B cell (primary cell): ENCODE measurements at regions not wholly inside any gene's neighbourhood (a gene's known extent, or its start where the extent isn't known, plus 50 kb on each side); places are given as distances from the start of the nearest gene placed in this dataset.

Experiments
- ATAC-seq: fragments of 200-7000 bp; cut with Tn5 transposase; one replicate; pipeline ENCODE4 v1.10.0; 2021; ENCODE audit warnings: low read depth, mild to moderate bottlenecking, moderate number of reproducible peaks, moderate library complexity
- CTCF ChIA-PET: fragments of 350-600 bp; sonication (Branson Sonifier 250); formaldehyde crosslinking; loops from one replicate; lab custom pipeline; 2021; ENCODE audit warnings: antibody characterized with exemption, inconsistent platforms; lab: Charles Lee
- POLR2A ChIA-PET: fragments of 350-600 bp; sonication (Branson Sonifier 250); formaldehyde crosslinking; loops from one replicate; lab custom pipeline; 2021; ENCODE audit warnings: antibody characterized with exemption; lab: Charles Lee
- DNase-seq: peaks from one replicate; pipeline ENCODE4 v3.0.0; 2013
- H2AFZ ChIP-seq: 2 replicates; pipeline ENCODE4 v1.6.1; 2012; ENCODE audit warnings: mild to moderate bottlenecking, low read depth, low read length; ENCODE audit not compliant: insufficient read depth, poor library complexity, severe bottlenecking
- H3K27ac ChIP-seq, 2 donors: 1 replicate in 1 of 2; 2 replicates in 1 of 2; pipeline ENCODE4 v1.5.1; 2012 to 2013; ENCODE audit warnings: low read length in 2 of 2, mild to moderate bottlenecking in 2 of 2, moderate library complexity in 1 of 2
- H3K27me3 ChIP-seq, 4 experiments: fragments of 200-600 bp in 1 of 4; sonication (generic) in 1 of 4; replicated peaks in 1 of 4; 1 replicate in 2 of 4; 2 replicates in 2 of 4; pipeline versions ENCODE4 v1.6.1 to v1.7.0; 2013 to 2016; ENCODE audit warnings: low read length in 3 of 4, mild to moderate bottlenecking in 2 of 4, mixed read lengths in 1 of 4, moderate library complexity in 1 of 4; ENCODE audit not compliant: insufficient read depth in 4 of 4, control insufficient read depth in 3 of 4; ENCODE audit errors: control extremely low read depth in 1 of 4
- H3K36me3 ChIP-seq, 2 experiments: replicated peaks in 1 of 2; 1 replicate in 1 of 2; 2 replicates in 1 of 2; pipeline versions ENCODE4 v1.6.1 to v1.7.1; 2013; ENCODE audit warnings: low read length in 1 of 2; ENCODE audit not compliant: insufficient read depth in 2 of 2, control insufficient read depth in 1 of 2; ENCODE audit errors: control extremely low read depth in 1 of 2, extremely low read depth in 1 of 2
- H3K4me1 ChIP-seq, 2 donors: fragments of 200-600 bp in 1 of 2; sonication (generic) in 1 of 2; 1 replicate in 1 of 2; 2 replicates in 1 of 2; pipeline versions ENCODE4 v1.5.1 to v1.6.1; 2013 to 2017; ENCODE audit warnings: low read length in 2 of 2; ENCODE audit not compliant: control insufficient read depth in 2 of 2, insufficient read depth in 2 of 2
- H3K4me2 ChIP-seq: replicated peaks from 2 replicates; pipeline ENCODE3; 2012; ENCODE audit warnings: mild to moderate bottlenecking, low read depth, low read length; ENCODE audit not compliant: poor library complexity, severe bottlenecking
- H3K4me3 ChIP-seq, 5 experiments: fragments of 200-600 bp in 1 of 5; sonication (generic) in 1 of 5; 1 replicate in 3 of 5; 2 replicates in 2 of 5; pipeline versions ENCODE4 v1.5.1 to v1.7.0; 2011 to 2016; ENCODE audit warnings: low read length in 4 of 5, mild to moderate bottlenecking in 4 of 5, low read depth in 2 of 5, control low read depth in 1 of 5, moderate library complexity in 1 of 5; ENCODE audit not compliant: insufficient read depth in 1 of 5; ENCODE audit errors: control extremely low read depth in 1 of 5, extremely low read depth in 1 of 5
- H3K79me2 ChIP-seq: fragments of 200-600 bp; sonication (generic); one replicate; pipeline ENCODE4 v1.6.0; 2016; ENCODE audit warnings: low read length; ENCODE audit not compliant: control insufficient read depth, insufficient read depth
- H3K9ac ChIP-seq: fragments of 200-600 bp; sonication (generic); 2 replicates; pipeline ENCODE4 v1.6.1; 2017; ENCODE audit warnings: mild to moderate bottlenecking, low read length, moderate library complexity
- H3K9me3 ChIP-seq, 3 donors: one replicate each; pipeline versions ENCODE4 v1.6.1 to v1.7.1; 2013; ENCODE audit warnings: low read length in 2 of 3; ENCODE audit not compliant: control insufficient read depth in 2 of 3, insufficient read depth in 1 of 3; ENCODE audit errors: control extremely low read depth in 1 of 3
- H4K20me1 ChIP-seq: 2 replicates; pipeline ENCODE4 v1.6.0; 2012; ENCODE audit warnings: mild to moderate bottlenecking, low read length; ENCODE audit not compliant: insufficient read depth, control insufficient read depth, poor library complexity, severe bottlenecking
- H3K27ac Mint-ChIP-seq: one replicate; pipeline ENCODE4 v1.8.0; 2021; ENCODE audit warnings: mixed read lengths
- H3K27me3 Mint-ChIP-seq: one replicate; pipeline ENCODE4 v1.8.0; 2021; ENCODE audit warnings: mixed read lengths
- H3K4me1 Mint-ChIP-seq: one replicate; pipeline ENCODE4 v1.8.0; 2021; ENCODE audit warnings: mixed read lengths
- H3K4me3 Mint-ChIP-seq: one replicate; pipeline ENCODE4 v1.8.0; 2021; ENCODE audit warnings: mixed read lengths
- H3K9me3 Mint-ChIP-seq: one replicate; pipeline ENCODE4 v1.8.0; 2022; ENCODE audit warnings: mixed read lengths; ENCODE audit not compliant: insufficient read depth
- EZH2 ChIP-seq: IDR thresholded peaks from 2 replicates; pipeline ENCODE4 v1.6.1; 2012; ENCODE audit warnings: borderline replicate concordance, low read depth, mild to moderate bottlenecking, moderate library complexity, low read length; ENCODE audit not compliant: insufficient read depth, poor library complexity, severe bottlenecking
- WGBS: methylation state at CpG from one replicate; pipeline ENCODE4 v1.1.5; 2013; ENCODE audit warnings: missing lambda C conversion rate; ENCODE audit not compliant: insufficient coverage; 5-methylcytosine and 5-hydroxymethylcytosine counted together
- intact Hi-C: fragments of 100-400 bp; cut with micrococcal nuclease; formaldehyde crosslinking; loops from one replicate; pipeline ENCODE4 v1.10.0; 2022
- TF ChIP-seq, protein P1 (sequence below): fragments of 200-600 bp; IDR thresholded peaks from one replicate; pipeline ENCODE4 v1.8.0; 2022; ENCODE audit warnings: antibody characterized with exemption, mild to moderate bottlenecking

DNA sequence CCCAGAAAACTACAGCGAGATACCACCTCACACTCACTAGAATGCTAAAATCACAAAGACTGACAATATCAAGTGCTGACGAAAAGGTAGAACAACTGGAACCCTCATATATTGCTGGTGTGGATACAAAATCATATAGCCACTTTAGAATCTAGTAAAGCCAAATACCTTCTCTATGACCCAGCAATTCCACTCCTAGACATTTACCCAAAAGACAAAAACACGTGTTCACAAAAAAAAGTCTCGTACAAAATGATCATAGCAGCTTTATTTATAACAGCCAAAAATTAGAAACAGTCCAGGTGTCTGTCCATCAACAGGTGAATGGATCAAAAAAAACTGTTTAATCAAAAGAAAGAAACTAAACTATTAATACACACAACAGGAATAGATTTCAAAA, 126.6 kb downstream of the ZFP36L2 start:
- Histone ChIP-seq H2AFZ (no peak overlapping the region), H3K4me1 (peaks cover 14 to 30% of the 10 kb centered on the region in 2 donors), H3K9me3 (peaks cover 0 to 4% (median 0%) of the 10 kb centered on the region in 3 donors), H3K4me3 (no peak overlapping the region), H4K20me1 (no peaks in the 10 kb centered on the region), H3K27me3 (no peaks in the 10 kb centered on the region), H3K79me2 (no peaks in the 10 kb centered on the region), H3K4me2 (no peak overlapping the region), H3K9ac (no peak overlapping the region), H3K36me3 (no peaks in the 10 kb centered on the region), H3K27ac (no peak overlapping the region)
- Mint-ChIP-seq H3K4me1 (peaks cover 16% of the 10 kb centered on the region), H3K4me3 (no peak overlapping the region), H3K27me3 (no peaks in the 10 kb centered on the region), H3K27ac (no peak overlapping the region), H3K9me3 (peaks cover 6% of the 10 kb centered on the region)
- TF ChIP-seq, protein P1, sequence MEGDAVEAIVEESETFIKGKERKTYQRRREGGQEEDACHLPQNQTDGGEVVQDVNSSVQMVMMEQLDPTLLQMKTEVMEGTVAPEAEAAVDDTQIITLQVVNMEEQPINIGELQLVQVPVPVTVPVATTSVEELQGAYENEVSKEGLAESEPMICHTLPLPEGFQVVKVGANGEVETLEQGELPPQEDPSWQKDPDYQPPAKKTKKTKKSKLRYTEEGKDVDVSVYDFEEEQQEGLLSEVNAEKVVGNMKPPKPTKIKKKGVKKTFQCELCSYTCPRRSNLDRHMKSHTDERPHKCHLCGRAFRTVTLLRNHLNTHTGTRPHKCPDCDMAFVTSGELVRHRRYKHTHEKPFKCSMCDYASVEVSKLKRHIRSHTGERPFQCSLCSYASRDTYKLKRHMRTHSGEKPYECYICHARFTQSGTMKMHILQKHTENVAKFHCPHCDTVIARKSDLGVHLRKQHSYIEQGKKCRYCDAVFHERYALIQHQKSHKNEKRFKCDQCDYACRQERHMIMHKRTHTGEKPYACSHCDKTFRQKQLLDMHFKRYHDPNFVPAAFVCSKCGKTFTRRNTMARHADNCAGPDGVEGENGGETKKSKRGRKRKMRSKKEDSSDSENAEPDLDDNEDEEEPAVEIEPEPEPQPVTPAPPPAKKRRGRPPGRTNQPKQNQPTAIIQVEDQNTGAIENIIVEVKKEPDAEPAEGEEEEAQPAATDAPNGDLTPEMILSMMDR = no peak
- no peak for TF ChIP-seq EZH2
- DNase-seq = no peak
- CTCF ChIA-PET = no interaction called here
- POLR2A ChIA-PET = interaction anchor here (0.5 kb wide), 1 partner anchor 115 kb away, joined by 3 read pairs; no protein-coding TSS in a partner anchor
- intact Hi-C loops = loop anchor here (10.0 kb wide), 1 partner anchor 75 kb away; no protein-coding TSS in a partner anchor
- ATAC-seq = no peak
- 100% methylated on average over 1 of the region's 4 CpGs for WGBS

- ATAC-seq = no peak
- no peak for TF ChIP-seq EZH2
- TF ChIP-seq, protein P1 = no peak
- 96% methylated on average over 3 of the region's 4 CpGs for WGBS
- ChIA-PET POLR2A (no interaction called here), CTCF (no interaction called here)
- no peaks in the 10 kb centered on the region for H3K27me3 Mint-ChIP-seq
- H3K27ac Mint-ChIP-seq = no peak overlapping the region
- no peak for DNase-seq
- H3K4me1 ChIP-seq = peaks cover 10 to 24% of the 10 kb centered on the region in 2 donors
- intact Hi-C loops = no loop called here
- no peak overlapping the region for H3K27ac ChIP-seq
- no peaks in the 10 kb centered on the region for H3K36me3 ChIP-seq
- H3K79me2 ChIP-seq = no peaks in the 10 kb centered on the region
- H4K20me1 ChIP-seq = no peaks in the 10 kb centered on the region
- H3K4me2 ChIP-seq = no peak overlapping the region
- peaks cover 6% of the 10 kb centered on the region for H3K9me3 Mint-ChIP-seq
- no peak overlapping the region for H3K9ac ChIP-seq
- H3K4me3 ChIP-seq = no peak overlapping the region
- H3K4me3 Mint-ChIP-seq = no peak overlapping the region
- no peak overlapping the region for H2AFZ ChIP-seq
- peaks cover 10% of the 10 kb centered on the region for H3K4me1 Mint-ChIP-seq
- no peaks in the 10 kb centered on the region for H3K27me3 ChIP-seq
- peaks cover 0 to 3% (median 0%) of the 10 kb centered on the region in 3 donors for H3K9me3 ChIP-seq
These were observed 127.9 kb downstream of the ZFP36L2 start for GRCh38 chr2:43098539-43098938.
